Cardiac fibroblast (primary cell): ENCODE measurements at regions not wholly inside any gene's neighbourhood (a gene's known extent, or its start where the extent isn't known, plus 50 kb on each side); places are given as distances from the start of the nearest gene placed in this dataset.

Source experiments
- DNase-seq, 2 donors: peaks; one replicate each; pipeline versions ENCODE4 v3.0.0 to v3.0.0-alpha.2; 2010; ENCODE audit warnings: low read depth in 2 of 2
- H3K4me3 ChIP-seq, 2 donors: replicated peaks in 1 of 2; 1 replicate in 1 of 2; 2 replicates in 1 of 2; pipeline ENCODE4 v1.5.1; 2011; ENCODE audit warnings: low read depth in 2 of 2, low read length in 2 of 2, mild to moderate bottlenecking in 2 of 2, moderate library complexity in 1 of 2
- CTCF ChIP-seq: IDR thresholded peaks from one replicate; pipeline ENCODE4 v1.5.1; 2011; ENCODE audit warnings: low read depth, mild to moderate bottlenecking, low read length, inconsistent platforms

- DNase-seq = peak; percentile 91 to 94
- H3K4me3 ChIP-seq = no peak overlapping the region
- TF ChIP-seq CTCF = no peak
Observed at GRCh38 chr3:171936191-171936841, 93.2 kb downstream of the TMEM212 start.

- no peak for TF ChIP-seq CTCF
- no peak for DNase-seq
- H3K4me3 ChIP-seq = no peak overlapping the region
Observed at GRCh38 chr3:171939578-171939977, 96.4 kb downstream of the TMEM212 start.

GRCh38 chr3:171940151-171940649 is 97.1 kb downstream of the TMEM212 start:
- no peak overlapping the region for H3K4me3 ChIP-seq
- DNase-seq = no peak
- TF ChIP-seq CTCF = no peak

GRCh38 chr3:171943262-171944117 is 95.9 kb upstream of the FNDC3B start:
- H3K4me3 ChIP-seq = no peak overlapping the region
- no peak for TF ChIP-seq CTCF
- DNase-seq = no peak

GRCh38 chr3:171944118-171945016 is 95.0 kb upstream of the FNDC3B start:
- H3K4me3 ChIP-seq = no peak overlapping the region
- peak in 1 of 2 donors; percentile 36 for DNase-seq

More at GRCh38 chr3:171944118-171945016, 95.0 kb upstream of the FNDC3B start:
- TF ChIP-seq CTCF = no peak
